ENCODE measurements at regions not wholly inside any gene's neighbourhood (a gene's known extent, or its start where the extent isn't known, plus 50 kb on each side); places are given as distances from the start of the nearest gene placed in this dataset.
A peak's percentile ranks its signal among the peaks of the same experiment; 100 is the strongest.

DNA sequence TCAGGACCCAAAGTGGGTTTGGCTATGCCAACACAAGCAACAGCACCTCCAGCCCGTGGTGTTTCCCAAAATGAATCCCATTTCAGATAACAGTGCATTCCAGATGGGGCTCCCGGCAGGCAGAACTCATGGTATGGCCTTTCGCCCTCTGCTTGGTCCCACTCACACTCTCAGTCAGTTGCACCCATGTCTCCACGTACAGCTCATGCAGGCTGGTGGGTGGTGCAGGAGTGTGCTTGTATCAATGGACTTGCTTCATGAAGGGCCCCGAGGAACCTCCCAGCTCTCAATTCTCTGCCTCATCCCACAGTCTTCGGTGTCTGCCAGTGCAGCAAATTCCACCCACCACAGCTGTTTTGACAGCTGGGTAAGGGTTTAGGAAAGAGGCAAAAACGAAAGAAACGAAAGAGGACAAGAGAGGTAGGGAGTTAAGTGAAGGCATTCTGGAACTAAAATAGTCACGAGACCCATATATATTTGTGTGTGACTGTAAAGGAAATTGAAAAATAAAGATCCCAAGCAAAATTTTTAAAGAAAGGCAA is 278.1 kb downstream of the DCDC2C start:
- DNase-seq (ENCODE audit: low spot score) = no peak
- Histone ChIP-seq H3K4me1 (ENCODE audit: insufficient read depth, poor library complexity, severe bottlenecking) (no peaks in the 10 kb centered on the region), H3K4me3 (ENCODE audit: severe bottlenecking) (no peak overlapping the region), H3K36me3 (ENCODE audit: low read depth) (no peaks in the 10 kb centered on the region), H3K27ac (ENCODE audit: poor library complexity, severe bottlenecking) (no peak overlapping the region), H3K27me3 (ENCODE audit: insufficient read depth, poor library complexity, severe bottlenecking) (no peaks in the 10 kb centered on the region), H3K9me3 (ENCODE audit: severe bottlenecking) (no peaks in the 10 kb centered on the region)
- no peak for ATAC-seq (ENCODE audit: low read depth)
- TF ChIP-seq, protein P1, sequence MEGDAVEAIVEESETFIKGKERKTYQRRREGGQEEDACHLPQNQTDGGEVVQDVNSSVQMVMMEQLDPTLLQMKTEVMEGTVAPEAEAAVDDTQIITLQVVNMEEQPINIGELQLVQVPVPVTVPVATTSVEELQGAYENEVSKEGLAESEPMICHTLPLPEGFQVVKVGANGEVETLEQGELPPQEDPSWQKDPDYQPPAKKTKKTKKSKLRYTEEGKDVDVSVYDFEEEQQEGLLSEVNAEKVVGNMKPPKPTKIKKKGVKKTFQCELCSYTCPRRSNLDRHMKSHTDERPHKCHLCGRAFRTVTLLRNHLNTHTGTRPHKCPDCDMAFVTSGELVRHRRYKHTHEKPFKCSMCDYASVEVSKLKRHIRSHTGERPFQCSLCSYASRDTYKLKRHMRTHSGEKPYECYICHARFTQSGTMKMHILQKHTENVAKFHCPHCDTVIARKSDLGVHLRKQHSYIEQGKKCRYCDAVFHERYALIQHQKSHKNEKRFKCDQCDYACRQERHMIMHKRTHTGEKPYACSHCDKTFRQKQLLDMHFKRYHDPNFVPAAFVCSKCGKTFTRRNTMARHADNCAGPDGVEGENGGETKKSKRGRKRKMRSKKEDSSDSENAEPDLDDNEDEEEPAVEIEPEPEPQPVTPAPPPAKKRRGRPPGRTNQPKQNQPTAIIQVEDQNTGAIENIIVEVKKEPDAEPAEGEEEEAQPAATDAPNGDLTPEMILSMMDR (IDR thresholded peaks at IDR 0.05; ENCODE audit: poor library complexity, severe bottlenecking) = no peak

DNA sequence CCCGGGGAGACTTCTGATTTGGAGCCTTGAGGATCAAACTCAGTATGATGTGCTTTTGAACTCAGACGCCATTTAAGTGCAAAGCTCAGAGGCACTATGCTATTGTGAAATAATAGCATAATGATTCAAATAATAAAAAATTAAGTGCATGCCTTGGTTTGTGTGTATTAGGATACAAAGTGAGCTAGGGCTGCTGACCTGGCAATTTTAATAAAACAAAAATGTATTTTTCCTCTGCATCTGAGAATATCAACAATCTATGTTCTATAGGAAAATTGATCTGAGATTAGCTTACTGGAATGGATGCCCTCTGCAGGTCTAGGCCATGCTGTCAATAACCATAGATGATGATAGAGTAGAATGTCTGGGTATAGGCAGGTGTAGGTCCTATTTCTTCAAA is 278.8 kb downstream of the DCDC2C start:
- DNase-seq (ENCODE audit: low spot score) (no peak), ATAC-seq (ENCODE audit: low read depth) (no peak)
- H3K36me3 ChIP-seq (ENCODE audit: low read depth) = no peaks in the 10 kb centered on the region
- H3K27me3 ChIP-seq (ENCODE audit: insufficient read depth, poor library complexity, severe bottlenecking) = no peaks in the 10 kb centered on the region
- H3K9me3 ChIP-seq (ENCODE audit: severe bottlenecking) = no peaks in the 10 kb centered on the region
- TF ChIP-seq, protein P1 (IDR thresholded peaks at IDR 0.05; ENCODE audit: poor library complexity, severe bottlenecking) = no peak
- no peaks in the 10 kb centered on the region for H3K4me1 ChIP-seq (ENCODE audit: insufficient read depth, poor library complexity, severe bottlenecking)
- H3K27ac ChIP-seq (ENCODE audit: poor library complexity, severe bottlenecking) = no peak overlapping the region
- no peak overlapping the region for H3K4me3 ChIP-seq (ENCODE audit: severe bottlenecking)

DNA sequence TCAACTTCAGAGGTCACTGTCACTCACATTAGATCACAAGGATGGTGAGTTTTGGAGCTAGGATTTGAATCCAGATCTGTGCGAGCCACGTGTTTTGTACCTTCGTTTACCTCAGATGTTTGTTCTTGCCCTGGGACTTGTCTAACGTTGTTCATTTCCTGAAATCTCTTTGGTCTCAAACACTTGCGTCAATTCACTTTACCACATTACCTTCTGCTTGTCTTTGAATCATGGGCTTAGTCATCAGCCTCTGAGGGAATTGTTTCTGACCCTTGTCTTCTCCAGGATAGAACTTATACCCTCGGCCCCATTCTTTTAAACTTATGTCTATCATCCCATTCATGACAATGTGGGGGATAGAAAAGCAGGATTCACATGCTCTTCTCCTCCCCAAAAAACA is 282.7 kb downstream of the DCDC2C start:
- Histone ChIP-seq H3K9me3 (ENCODE audit: severe bottlenecking) (no peaks in the 10 kb centered on the region), H3K27ac (ENCODE audit: poor library complexity, severe bottlenecking) (no peak overlapping the region), H3K36me3 (ENCODE audit: low read depth) (no peaks in the 10 kb centered on the region), H3K27me3 (ENCODE audit: insufficient read depth, poor library complexity, severe bottlenecking) (no peaks in the 10 kb centered on the region), H3K4me3 (ENCODE audit: severe bottlenecking) (no peak overlapping the region), H3K4me1 (ENCODE audit: insufficient read depth, poor library complexity, severe bottlenecking) (no peaks in the 10 kb centered on the region)
- TF ChIP-seq, protein P1 (IDR thresholded peaks at IDR 0.05; ENCODE audit: poor library complexity, severe bottlenecking) = no peak
- ATAC-seq (ENCODE audit: low read depth) = peak; percentile 36; the same call in 1 of the 3 replicates
- DNase-seq (ENCODE audit: low spot score) = no peak

DNA sequence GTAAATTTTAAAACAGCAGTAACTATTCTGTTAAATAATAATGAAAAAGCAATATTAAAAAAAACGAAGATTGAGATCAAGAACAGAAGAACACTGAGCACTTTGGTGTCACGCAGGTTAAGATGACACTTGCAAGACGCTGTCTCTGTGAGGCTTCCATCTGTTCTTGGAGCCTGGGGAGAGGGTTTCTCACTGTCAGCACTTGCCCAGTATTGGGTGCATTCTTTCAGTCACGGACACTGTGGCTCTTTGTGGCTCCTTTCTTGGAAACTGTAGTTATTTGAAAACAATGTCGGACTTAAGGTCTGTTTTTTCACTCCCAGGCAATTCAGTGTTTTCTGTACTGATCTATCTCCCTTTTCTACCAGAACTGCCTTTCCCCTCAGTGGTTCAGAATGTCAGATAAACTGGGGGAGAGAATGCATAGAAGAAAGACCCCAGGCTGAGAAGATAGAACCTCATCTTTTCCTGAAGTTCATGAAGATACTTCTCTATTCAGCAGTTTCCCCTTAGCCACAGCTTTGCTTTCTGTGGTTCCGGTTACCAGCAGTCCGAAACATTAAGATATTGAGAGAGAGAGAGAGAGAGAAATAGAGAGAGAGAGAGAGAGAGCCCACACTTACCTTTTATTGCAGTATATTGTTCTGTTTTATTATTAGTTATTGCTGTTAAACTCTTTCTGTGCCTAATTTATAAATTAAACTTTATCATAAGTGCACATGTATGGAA is 283.3 kb downstream of the DCDC2C start:
- Histone ChIP-seq H3K9me3 (ENCODE audit: severe bottlenecking) (no peaks in the 10 kb centered on the region), H3K27ac (ENCODE audit: poor library complexity, severe bottlenecking) (no peak overlapping the region)

More for the DNA sequence above, 283.3 kb downstream of the DCDC2C start:
- H3K4me3 ChIP-seq (ENCODE audit: severe bottlenecking) = no peak overlapping the region
- DNase-seq (ENCODE audit: low spot score) = no peak
- H3K4me1 ChIP-seq (ENCODE audit: insufficient read depth, poor library complexity, severe bottlenecking) = no peaks in the 10 kb centered on the region
- no peak for ATAC-seq (ENCODE audit: low read depth)
- TF ChIP-seq, protein P1 (IDR thresholded peaks at IDR 0.05; ENCODE audit: poor library complexity, severe bottlenecking) = no peak
- H3K36me3 ChIP-seq (ENCODE audit: low read depth) = no peaks in the 10 kb centered on the region
- no peaks in the 10 kb centered on the region for H3K27me3 ChIP-seq (ENCODE audit: insufficient read depth, poor library complexity, severe bottlenecking)
